ENCODE measurements at regions not wholly inside any gene's neighbourhood (a gene's known extent, or its start where the extent isn't known, plus 50 kb on each side); places are given as distances from the start of the nearest gene placed in this dataset.

- no peak for DNase-seq (ENCODE audit: low spot score)
Observed at GRCh38 chr1:219773110-219773509, 155.2 kb downstream of the SLC30A10 start.

- DNase-seq (ENCODE audit: low spot score) = no peak
Observed at GRCh38 chr1:219772265-219773036, 155.9 kb downstream of the SLC30A10 start.

DNA sequence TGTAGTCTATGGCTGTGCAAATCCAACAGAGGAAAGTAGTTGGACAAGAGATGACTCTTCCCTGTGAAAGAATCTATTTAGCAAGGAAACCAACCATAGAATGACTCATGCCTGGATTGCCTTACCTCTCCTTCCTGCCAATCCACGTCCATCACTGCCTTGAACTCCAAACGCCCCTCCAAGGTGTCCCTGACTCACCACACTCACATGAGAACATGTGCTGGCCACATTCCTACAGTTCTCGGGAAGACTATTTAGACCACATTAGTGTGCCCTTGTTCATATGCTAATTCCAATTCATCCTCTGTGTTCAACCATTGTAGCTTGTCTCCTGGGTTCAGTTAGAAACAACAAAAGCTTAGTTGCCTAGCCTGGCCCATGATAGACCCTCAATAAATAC lies 157.3 kb downstream of the SLC30A10 start:
- peak; percentile 92 for DNase-seq (ENCODE audit: low spot score)

DNA sequence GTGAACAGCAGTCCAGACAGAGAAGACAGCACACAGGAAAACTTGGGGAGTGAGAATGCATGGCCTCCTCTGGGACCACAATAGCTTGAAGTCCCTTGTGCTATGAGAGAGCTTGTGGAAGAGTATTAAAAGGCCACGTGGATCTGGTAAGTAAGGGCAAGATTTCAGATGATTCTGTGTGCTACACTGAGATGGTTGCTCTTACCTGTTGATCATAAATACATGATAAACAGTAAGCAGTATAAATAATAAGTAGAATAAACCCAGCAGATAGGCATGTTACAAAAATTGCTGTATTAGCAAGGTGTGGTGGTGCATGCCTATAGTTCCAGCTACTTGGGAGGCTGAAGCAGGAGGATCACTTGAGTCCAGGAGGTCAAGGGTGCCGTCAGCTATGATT lies 150.4 kb upstream of the ZC3H11B start:
- no peak for DNase-seq (ENCODE audit: low spot score)

DNA sequence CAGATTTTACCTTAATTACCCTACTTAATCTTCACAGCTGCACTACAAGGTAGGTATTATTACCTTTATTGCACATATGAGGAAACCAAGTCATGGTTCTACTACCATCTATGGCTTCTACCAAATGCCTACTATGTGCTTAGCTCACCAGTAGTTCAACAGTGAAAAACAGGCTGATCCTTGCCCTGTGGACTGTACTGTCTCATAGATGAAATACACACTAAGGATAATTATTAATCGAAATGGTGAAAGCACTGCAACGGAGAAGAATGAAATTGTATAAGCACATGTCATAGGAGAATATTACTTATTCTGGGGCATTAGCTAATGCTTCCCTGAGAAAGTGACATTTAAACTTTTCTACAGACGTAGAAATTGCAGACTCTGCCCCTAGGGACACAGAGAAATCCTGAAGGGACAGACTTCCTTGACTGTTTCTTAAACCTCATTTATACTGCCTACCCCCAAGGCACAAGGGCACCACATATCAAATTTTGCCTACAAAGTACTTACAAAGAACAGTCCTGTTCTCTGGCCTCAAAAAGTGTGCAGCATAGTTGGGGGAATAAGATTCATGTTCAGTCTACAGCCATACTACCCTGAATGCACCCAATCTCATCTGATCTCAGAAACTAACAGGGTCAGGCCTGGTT lies 148.4 kb upstream of the ZC3H11B start:
- DNase-seq (ENCODE audit: low spot score) = no peak

DNA sequence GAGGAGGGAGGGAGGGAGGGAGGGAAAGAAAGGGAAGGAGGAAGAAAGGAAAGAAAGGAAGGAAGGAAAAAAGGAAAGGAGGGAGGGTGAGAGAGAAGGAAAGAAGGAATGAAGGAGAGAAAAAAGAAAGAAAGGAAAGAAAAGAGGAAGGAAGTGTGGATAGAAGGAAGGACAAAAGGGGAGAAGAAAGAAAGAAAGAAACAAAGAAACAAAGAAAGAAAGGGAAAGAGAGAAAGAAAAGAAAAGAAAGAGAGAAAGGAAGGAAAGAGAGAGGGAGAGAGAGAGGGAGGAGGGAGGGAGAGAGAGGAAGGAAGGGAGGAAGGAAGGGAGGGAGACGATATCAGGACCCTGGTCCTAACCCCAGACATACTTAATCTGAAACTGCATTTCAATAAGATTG lies 146.2 kb upstream of the ZC3H11B start:
- DNase-seq (ENCODE audit: low spot score) = no peak

DNA sequence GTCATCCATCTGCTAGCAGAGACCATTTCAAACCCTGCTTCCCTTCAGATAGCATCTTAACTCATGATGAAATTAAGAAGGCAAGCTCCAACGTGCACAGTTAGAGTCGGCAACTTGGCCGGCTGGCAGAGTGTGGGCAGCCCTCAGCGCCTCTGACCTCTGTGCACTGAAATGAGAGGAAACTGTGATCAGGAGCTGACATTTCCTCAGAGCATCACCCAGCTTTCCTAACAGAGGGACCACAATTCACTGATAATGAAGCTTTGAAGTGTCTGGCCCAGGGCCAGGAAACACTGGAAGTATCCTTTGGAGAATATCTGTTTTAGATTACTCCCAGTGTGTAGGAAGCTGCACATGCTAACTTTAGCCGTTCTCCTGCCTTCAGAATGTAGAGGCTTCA lies 145.0 kb upstream of the ZC3H11B start:
- DNase-seq (ENCODE audit: low spot score) = no peak

GRCh38 chr1:219755234-219755633 lies 142.3 kb upstream of the ZC3H11B start:
- DNase-seq (ENCODE audit: low spot score) = no peak

GRCh38 chr1:219754767-219755166 lies 141.9 kb upstream of the ZC3H11B start:
- no peak for DNase-seq (ENCODE audit: low spot score)

DNA sequence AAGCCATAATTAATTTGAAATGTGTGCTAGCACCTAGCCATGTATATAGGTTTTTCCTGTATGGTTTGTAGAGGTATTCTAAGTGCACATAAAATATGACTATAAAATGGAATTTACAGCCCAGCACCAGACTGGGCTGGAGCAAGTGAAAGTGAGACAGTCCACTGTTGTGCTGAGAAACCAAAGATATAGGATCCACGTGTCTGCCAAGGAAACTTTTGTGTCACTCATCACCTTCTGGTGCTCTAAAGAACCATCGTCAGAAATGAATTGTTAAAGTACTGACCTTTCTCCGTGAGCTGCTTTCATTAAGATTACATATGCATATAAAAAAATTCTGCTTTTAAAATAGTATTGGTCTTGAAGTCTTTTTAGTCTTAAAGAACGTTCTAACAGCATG lies 141.0 kb upstream of the ZC3H11B start:
- no peak for DNase-seq (ENCODE audit: low spot score)

- no peak for DNase-seq (ENCODE audit: low spot score)
Observed at GRCh38 chr1:219752645-219753044, 139.7 kb upstream of the ZC3H11B start.

- no peak for DNase-seq (ENCODE audit: low spot score)
Observed at GRCh38 chr1:219751870-219752507, 139.1 kb upstream of the ZC3H11B start.

DNA sequence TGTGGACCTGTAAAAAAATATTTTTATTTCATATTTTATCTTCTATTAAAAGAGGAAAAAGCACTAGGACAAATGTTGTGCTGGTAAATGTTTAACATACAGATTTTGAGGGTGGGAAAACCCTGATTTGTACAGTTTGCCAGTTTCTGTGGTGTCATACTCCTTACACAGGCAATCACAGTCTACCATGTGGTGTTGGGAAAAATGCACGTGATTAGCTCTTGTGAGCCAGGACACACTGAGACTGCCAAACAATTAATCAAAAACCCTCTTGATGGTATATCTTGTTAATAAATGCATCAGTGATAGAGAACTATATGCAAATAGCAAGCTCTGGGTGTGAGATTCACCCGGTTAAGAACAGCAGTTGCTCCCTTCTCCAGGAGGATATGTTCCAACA lies 136.5 kb upstream of the ZC3H11B start:
- DNase-seq (ENCODE audit: low spot score) = no peak

DNA sequence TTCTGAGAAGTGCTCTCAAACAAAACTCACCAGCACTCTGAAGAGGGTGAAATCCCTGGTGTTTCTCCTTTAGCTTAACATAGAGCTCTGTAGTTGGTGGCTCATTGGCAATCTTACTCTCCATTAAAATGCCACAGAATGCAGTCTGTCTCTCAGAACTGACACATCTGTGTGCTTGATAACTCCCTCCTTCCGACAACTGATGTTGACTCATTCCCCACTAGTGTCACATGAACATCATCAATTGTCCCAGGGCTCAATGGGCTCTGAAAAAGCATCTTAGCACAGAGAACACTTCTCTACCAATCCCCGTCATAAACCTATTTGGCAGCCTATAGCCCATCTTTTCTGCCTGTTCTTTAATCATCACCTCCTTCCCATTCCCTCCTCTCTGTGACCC lies 133.2 kb upstream of the ZC3H11B start:
- DNase-seq (ENCODE audit: low spot score) = no peak

DNA sequence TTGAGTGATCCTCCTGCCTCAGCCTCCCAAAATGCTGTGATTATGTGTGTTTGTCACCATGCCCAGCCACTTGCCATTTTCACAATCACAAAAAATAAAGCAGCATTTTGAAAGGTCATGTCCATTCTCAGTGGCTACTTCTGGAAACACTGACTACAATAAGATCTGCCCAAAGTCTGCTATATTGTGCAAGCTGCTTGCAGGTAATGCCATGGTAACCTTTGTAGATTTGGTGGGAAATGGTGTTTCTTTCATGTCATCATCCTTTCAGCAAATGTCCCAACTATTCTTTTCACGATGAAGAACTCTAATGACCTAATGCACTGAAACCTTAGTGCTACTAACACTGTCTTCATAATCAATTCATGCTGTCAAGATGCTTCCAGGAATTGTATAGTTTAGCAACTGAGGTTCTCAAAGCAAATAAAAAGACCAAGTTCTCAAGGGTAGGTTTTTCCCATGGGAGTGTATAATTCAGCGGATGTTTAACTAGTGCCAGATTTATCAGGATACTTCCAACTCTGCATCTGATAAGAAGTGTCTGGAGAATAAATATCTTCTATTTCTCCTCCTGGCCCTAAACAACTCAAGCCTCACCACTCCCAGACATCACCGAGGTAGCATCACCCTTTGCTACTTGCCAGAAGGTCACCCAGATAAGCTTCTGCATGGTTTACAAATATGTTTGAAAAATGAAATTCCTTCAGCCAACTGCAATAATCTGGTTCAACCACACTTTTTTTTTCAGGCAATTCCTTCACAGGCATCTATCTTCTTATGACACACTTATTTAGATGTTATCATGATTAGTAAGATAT lies 132.0 kb upstream of the ZC3H11B start:
- DNase-seq (ENCODE audit: low spot score) = no peak

GRCh38 chr1:219741011-219741970 lies 128.4 kb upstream of the ZC3H11B start:
- no peak for DNase-seq (ENCODE audit: low spot score)

DNA sequence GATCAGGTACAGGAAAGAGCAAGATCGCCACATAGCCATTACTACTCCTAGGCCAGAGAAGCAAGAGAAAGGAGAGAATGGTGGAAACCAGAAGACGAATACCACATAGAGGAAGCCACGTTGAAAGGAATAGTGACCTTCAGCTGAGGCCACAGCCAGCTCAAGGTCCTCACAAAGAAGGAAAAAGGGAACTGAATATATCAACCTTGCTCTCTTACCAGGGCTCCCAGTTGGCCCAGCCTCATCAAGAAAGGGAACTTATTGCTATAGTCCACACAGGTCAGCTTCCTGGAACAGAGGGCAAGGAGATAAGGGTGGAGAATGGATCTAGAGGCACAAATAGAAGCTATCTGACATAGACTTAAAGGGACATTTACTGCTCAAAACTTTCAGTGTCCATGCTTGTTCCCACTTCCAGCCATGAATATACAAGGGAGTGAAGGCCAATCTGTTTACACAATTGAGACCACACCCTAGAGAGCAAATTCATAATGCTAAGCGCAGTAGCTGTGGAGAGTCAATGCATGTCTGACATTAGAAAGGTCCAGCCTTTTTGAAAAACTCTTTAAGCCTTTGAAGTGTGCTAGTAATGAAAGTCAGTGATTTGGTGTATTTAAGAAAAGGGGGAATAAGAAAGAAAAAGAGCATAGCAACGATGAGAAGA lies 120.7 kb upstream of the ZC3H11B start:
- DNase-seq (ENCODE audit: low spot score) = no peak

DNA sequence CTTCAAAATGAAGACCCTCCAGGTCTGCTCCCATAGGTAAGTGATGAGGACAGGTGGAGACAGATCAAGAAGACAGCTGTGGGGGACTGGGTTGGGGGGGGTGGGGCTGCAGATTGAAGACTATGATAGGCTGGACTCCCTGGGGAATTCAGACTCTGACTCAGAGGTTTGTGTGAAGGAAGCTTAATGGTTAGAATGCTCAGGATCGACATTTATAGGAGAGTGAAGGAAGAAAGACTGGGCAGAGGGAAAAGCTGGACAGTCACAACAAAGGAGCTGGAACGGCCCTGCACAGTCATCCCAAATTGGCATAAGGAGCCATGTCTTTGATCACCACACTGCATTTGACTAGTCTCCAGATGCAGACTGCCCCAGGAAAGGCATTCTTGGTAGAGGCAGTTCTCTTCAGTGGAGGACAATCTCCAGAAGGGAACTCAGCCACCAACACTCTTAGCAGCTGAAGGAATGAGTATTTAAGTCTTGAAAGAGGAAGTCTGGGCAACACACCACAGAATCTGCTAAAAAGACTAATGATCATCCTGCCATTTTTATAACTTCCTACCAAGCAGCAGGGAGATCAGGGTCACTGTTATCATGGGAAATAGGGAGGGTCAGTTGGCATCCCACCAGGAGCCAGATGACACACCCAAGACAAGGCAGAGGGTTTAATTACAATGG lies 120.0 kb upstream of the ZC3H11B start:
- no peak for DNase-seq (ENCODE audit: low spot score)

DNA sequence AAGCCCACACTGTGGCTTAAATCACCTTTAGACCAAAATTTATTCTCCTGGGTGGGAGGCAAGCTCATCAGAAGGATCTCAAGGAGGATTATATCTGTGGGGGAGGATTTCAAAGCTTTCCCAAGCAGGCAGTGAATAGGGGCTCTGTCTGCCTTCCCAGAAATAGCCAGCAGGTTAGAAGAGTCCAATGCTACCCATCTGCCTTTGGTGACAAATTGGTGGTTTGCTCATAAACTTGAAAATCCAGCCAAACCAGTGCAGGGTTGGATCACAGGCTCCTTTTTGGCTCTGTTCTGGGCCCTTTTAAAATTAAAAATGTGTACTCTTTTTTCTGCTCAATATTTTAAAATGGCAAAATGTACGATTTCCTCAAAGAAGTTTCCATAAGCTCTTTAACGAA lies 118.9 kb upstream of the ZC3H11B start:
- no peak for DNase-seq (ENCODE audit: low spot score)

All from H4 (cell line).